ENCODE measurements at regions not wholly inside any gene's neighbourhood (a gene's known extent, or its start where the extent isn't known, plus 50 kb on each side); places are given as distances from the start of the nearest gene placed in this dataset.
"Not testable (repeated sequence)": the region's sequence is repeated elsewhere in the genome, so short reads cannot be mapped to it uniquely, and the experiment has no call there.

- H3K4me3 ChIP-seq (ENCODE audit: low read length), result no peak overlapping the region
- H3K9me3 ChIP-seq (ENCODE audit: control insufficient read depth, low read length), result no peaks in the 10 kb centered on the region
- H3K9ac ChIP-seq (ENCODE audit: low read length), result no peak overlapping the region
- no peaks in the 10 kb centered on the region for H3K36me3 ChIP-seq (ENCODE audit: control insufficient read depth, insufficient read depth, low read length, severe bottlenecking)
- H3K27me3 ChIP-seq (replicated peaks; ENCODE audit: control insufficient read depth, insufficient read depth, low read length), result no peaks in the 10 kb centered on the region
- H3K4me1 ChIP-seq (ENCODE audit: control insufficient read depth, insufficient read depth, low read length), result peaks cover 13% of the 10 kb centered on the region
- no peak for DNase-seq (ENCODE audit: low read depth)
Measured at GRCh38 chr12:102344691-102345090, 135.7 kb downstream of the IGF1 start.

GRCh38 chr12:102343361-102344121, 136.8 kb downstream of the IGF1 start:
- Histone ChIP-seq H3K4me1 (ENCODE audit: control insufficient read depth, insufficient read depth, low read length) (peaks cover 5% of the 10 kb centered on the region), H3K27me3 (replicated peaks; ENCODE audit: control insufficient read depth, insufficient read depth, low read length) (no peaks in the 10 kb centered on the region), H3K9ac (ENCODE audit: low read length) (no peak overlapping the region), H3K4me3 (ENCODE audit: low read length) (no peak overlapping the region), H3K36me3 (ENCODE audit: control insufficient read depth, insufficient read depth, low read length, severe bottlenecking) (no peaks in the 10 kb centered on the region), H3K9me3 (ENCODE audit: control insufficient read depth, low read length) (no peaks in the 10 kb centered on the region)
- DNase-seq (ENCODE audit: low read depth), result peak; percentile 7

- Histone ChIP-seq H3K27me3 (replicated peaks; ENCODE audit: control insufficient read depth, insufficient read depth, low read length) (no peaks in the 10 kb centered on the region), H3K9me3 (ENCODE audit: control insufficient read depth, low read length) (no peaks in the 10 kb centered on the region)
Measured at GRCh38 chr12:102342281-102343006, 137.9 kb downstream of the IGF1 start.

GRCh38 chr12:102334765-102335164, 137.1 kb upstream of the PMCH start:
- H3K36me3 ChIP-seq (ENCODE audit: control insufficient read depth, insufficient read depth, low read length, severe bottlenecking), result no peaks in the 10 kb centered on the region
- H3K4me1 ChIP-seq (ENCODE audit: control insufficient read depth, insufficient read depth, low read length), result no peaks in the 10 kb centered on the region

More at GRCh38 chr12:102342281-102343006, 137.9 kb downstream of the IGF1 start:
- Histone ChIP-seq H3K9ac (ENCODE audit: low read length) (no peak overlapping the region), H3K4me1 (ENCODE audit: control insufficient read depth, insufficient read depth, low read length) (peaks cover 2% of the 10 kb centered on the region), H3K36me3 (ENCODE audit: control insufficient read depth, insufficient read depth, low read length, severe bottlenecking) (no peaks in the 10 kb centered on the region), H3K4me3 (ENCODE audit: low read length) (no peak overlapping the region)
- no peak for DNase-seq (ENCODE audit: low read depth)

GRCh38 chr12:102331419-102331818, 133.8 kb upstream of the PMCH start:
- no peak for DNase-seq (ENCODE audit: low read depth)
- peaks cover 6% of the 10 kb centered on the region for H3K9me3 ChIP-seq (ENCODE audit: control insufficient read depth, low read length)
- H3K9ac ChIP-seq (ENCODE audit: low read length), result no peak overlapping the region
- H3K4me3 ChIP-seq (ENCODE audit: low read length), result no peak overlapping the region
- no peaks in the 10 kb centered on the region for H3K4me1 ChIP-seq (ENCODE audit: control insufficient read depth, insufficient read depth, low read length)
- no peaks in the 10 kb centered on the region for H3K27me3 ChIP-seq (replicated peaks; ENCODE audit: control insufficient read depth, insufficient read depth, low read length)
- H3K36me3 ChIP-seq (ENCODE audit: control insufficient read depth, insufficient read depth, low read length, severe bottlenecking), result no peaks in the 10 kb centered on the region

More at GRCh38 chr12:102334765-102335164, 137.1 kb upstream of the PMCH start:
- H3K9me3 ChIP-seq (ENCODE audit: control insufficient read depth, low read length), result peaks cover 6% of the 10 kb centered on the region
- H3K27me3 ChIP-seq (replicated peaks; ENCODE audit: control insufficient read depth, insufficient read depth, low read length), result no peaks in the 10 kb centered on the region
- DNase-seq (ENCODE audit: low read depth), result no peak
- no peak overlapping the region for H3K4me3 ChIP-seq (ENCODE audit: low read length)
- no peak overlapping the region for H3K9ac ChIP-seq (ENCODE audit: low read length)

- Histone ChIP-seq H3K4me3 (ENCODE audit: low read length) (no peak overlapping the region), H3K9ac (ENCODE audit: low read length) (no peak overlapping the region), H3K36me3 (ENCODE audit: control insufficient read depth, insufficient read depth, low read length, severe bottlenecking) (no peaks in the 10 kb centered on the region), H3K4me1 (ENCODE audit: control insufficient read depth, insufficient read depth, low read length) (no peaks in the 10 kb centered on the region), H3K27me3 (replicated peaks; ENCODE audit: control insufficient read depth, insufficient read depth, low read length) (no peaks in the 10 kb centered on the region), H3K9me3 (ENCODE audit: control insufficient read depth, low read length) (peaks cover 6% of the 10 kb centered on the region)
- DNase-seq (ENCODE audit: low read depth), result no peak
Measured at GRCh38 chr12:102329883-102330282, 132.2 kb upstream of the PMCH start.

- no peaks in the 10 kb centered on the region for H3K9me3 ChIP-seq (ENCODE audit: control insufficient read depth, low read length)
- H3K27me3 ChIP-seq (replicated peaks; ENCODE audit: control insufficient read depth, insufficient read depth, low read length), result no peaks in the 10 kb centered on the region
- no peak overlapping the region for H3K9ac ChIP-seq (ENCODE audit: low read length)
- no peak overlapping the region for H3K4me3 ChIP-seq (ENCODE audit: low read length)
- H3K4me1 ChIP-seq (ENCODE audit: control insufficient read depth, insufficient read depth, low read length), result peaks cover 3% of the 10 kb centered on the region
- DNase-seq (ENCODE audit: low read depth), result no peak
- no peaks in the 10 kb centered on the region for H3K36me3 ChIP-seq (ENCODE audit: control insufficient read depth, insufficient read depth, low read length, severe bottlenecking)
Measured at GRCh38 chr12:102326982-102327381, 129.3 kb upstream of the PMCH start.

- not testable (repeated sequence) for H3K9ac ChIP-seq (ENCODE audit: low read length); H3K4me3 ChIP-seq (ENCODE audit: low read length); H3K27me3 ChIP-seq (replicated peaks; ENCODE audit: control insufficient read depth, insufficient read depth, low read length); H3K36me3 ChIP-seq (ENCODE audit: control insufficient read depth, insufficient read depth, low read length, severe bottlenecking); H3K4me1 ChIP-seq (ENCODE audit: control insufficient read depth, insufficient read depth, low read length); H3K9me3 ChIP-seq (ENCODE audit: control insufficient read depth, low read length); DNase-seq (ENCODE audit: low read depth)
Measured at GRCh38 chr12:102325108-102325507, 127.5 kb upstream of the PMCH start.

- Histone ChIP-seq H3K9ac (ENCODE audit: low read length) (no peak overlapping the region), H3K27me3 (replicated peaks; ENCODE audit: control insufficient read depth, insufficient read depth, low read length) (no peaks in the 10 kb centered on the region), H3K4me3 (ENCODE audit: low read length) (no peak overlapping the region), H3K36me3 (ENCODE audit: control insufficient read depth, insufficient read depth, low read length, severe bottlenecking) (no peaks in the 10 kb centered on the region), H3K4me1 (ENCODE audit: control insufficient read depth, insufficient read depth, low read length) (peaks cover 3% of the 10 kb centered on the region), H3K9me3 (ENCODE audit: control insufficient read depth, low read length) (no peaks in the 10 kb centered on the region)
- DNase-seq (ENCODE audit: low read depth), result no peak
Measured at GRCh38 chr12:102323799-102324198, 126.2 kb upstream of the PMCH start.

GRCh38 chr12:102322254-102322653, 124.6 kb upstream of the PMCH start:
- no peaks in the 10 kb centered on the region for H3K27me3 ChIP-seq (replicated peaks; ENCODE audit: control insufficient read depth, insufficient read depth, low read length)
- H3K9me3 ChIP-seq (ENCODE audit: control insufficient read depth, low read length), result no peaks in the 10 kb centered on the region
- peaks cover 3% of the 10 kb centered on the region for H3K4me1 ChIP-seq (ENCODE audit: control insufficient read depth, insufficient read depth, low read length)
- no peak overlapping the region for H3K4me3 ChIP-seq (ENCODE audit: low read length)
- no peaks in the 10 kb centered on the region for H3K36me3 ChIP-seq (ENCODE audit: control insufficient read depth, insufficient read depth, low read length, severe bottlenecking)
- no peak overlapping the region for H3K9ac ChIP-seq (ENCODE audit: low read length)
- no peak for DNase-seq (ENCODE audit: low read depth)

- DNase-seq (ENCODE audit: low read depth), result no peak
- Histone ChIP-seq H3K4me1 (ENCODE audit: control insufficient read depth, insufficient read depth, low read length) (peaks cover 3% of the 10 kb centered on the region), H3K4me3 (ENCODE audit: low read length) (no peak overlapping the region), H3K9me3 (ENCODE audit: control insufficient read depth, low read length) (no peaks in the 10 kb centered on the region), H3K9ac (ENCODE audit: low read length) (no peak overlapping the region), H3K36me3 (ENCODE audit: control insufficient read depth, insufficient read depth, low read length, severe bottlenecking) (no peaks in the 10 kb centered on the region), H3K27me3 (replicated peaks; ENCODE audit: control insufficient read depth, insufficient read depth, low read length) (no peaks in the 10 kb centered on the region)
Measured at GRCh38 chr12:102321305-102322082, 123.9 kb upstream of the PMCH start.

Measured in adipocyte (in vitro differentiated cells).